ENCODE measurements at regions not wholly inside any gene's neighbourhood (a gene's known extent, or its start where the extent isn't known, plus 50 kb on each side); places are given as distances from the start of the nearest gene placed in this dataset.

GRCh38 chr6:104669483-104669882, 190.2 kb downstream of the HACE1 start:
- TF ChIP-seq CTCF (conservative IDR thresholded peaks at IDR 0.05; ENCODE audit: low read depth, low read length), result no peak
- no peak for TF ChIP-seq EZH2phosphoT487 (IDR thresholded peaks at IDR 0.05; ENCODE audit: borderline replicate concordance, low read length)

Data from PC-3 (cell line).